Suprapubic skin (tissue), 4 donors: ENCODE measurements at regions not wholly inside any gene's neighbourhood (a gene's known extent, or its start where the extent isn't known, plus 50 kb on each side); places are given as distances from the start of the nearest gene placed in this dataset.

Experiments used
- DNase-seq, 2 donors: peaks; one replicate each; pipeline ENCODE4 v3.0.0-alpha.2; 2019; ENCODE audit warnings: low spot score in 2 of 2
- H3K27ac ChIP-seq: fragments of 200-600 bp; sonication (generic); one replicate; pipeline ENCODE4 v1.5.1; 2019
- H3K27me3 ChIP-seq: fragments of 200-600 bp; sonication (generic); one replicate; pipeline ENCODE4 v1.5.1; 2019
- H3K36me3 ChIP-seq: fragments of 200-600 bp; sonication (generic); one replicate; pipeline ENCODE4 v1.5.1; 2019
- H3K4me1 ChIP-seq: fragments of 200-600 bp; sonication (generic); one replicate; pipeline ENCODE4 v1.5.1; 2019
- H3K4me3 ChIP-seq: fragments of 200-600 bp; sonication (generic); one replicate; pipeline ENCODE4 v1.5.1; 2019; ENCODE audit warnings: mild to moderate bottlenecking
- H3K9me3 ChIP-seq: fragments of 200-600 bp; sonication (generic); one replicate; pipeline ENCODE4 v1.5.1; 2019
- EP300 ChIP-seq: sonication (generic); formaldehyde crosslinking; IDR thresholded peaks from one replicate; pipeline ENCODE4 v1.6.1; 2017; ENCODE audit warnings: antibody characterized with exemption
- POLR2A ChIP-seq, 2 donors: fragments of 450-650 bp; IDR thresholded peaks; one replicate each; pipeline ENCODE4 v1.6.1; 2017; ENCODE audit warnings: antibody characterized with exemption in 2 of 2, mild to moderate bottlenecking in 2 of 2, moderate library complexity in 2 of 2
- POLR2AphosphoS5 ChIP-seq, 3 donors: sonication (generic); formaldehyde crosslinking; IDR thresholded peaks; one replicate each; pipeline ENCODE4 v1.6.1; 2017; ENCODE audit warnings: antibody characterized with exemption in 3 of 3
- WGBS: methylation state at CpG from one replicate; pipeline ENCODE4 v1.1.5; 2018; 5-methylcytosine and 5-hydroxymethylcytosine counted together
- TF ChIP-seq, protein P1 (sequence below), 2 donors: fragments of 200-600 bp in 1 of 2; fragments of 450-650 bp in 1 of 2; sonication (generic) in 1 of 2; IDR thresholded peaks; one replicate each; pipeline ENCODE4 v1.5.1; 2016 to 2019; ENCODE audit warnings: antibody characterized with exemption in 2 of 2, mild to moderate bottlenecking in 1 of 2, moderate library complexity in 1 of 2

DNA sequence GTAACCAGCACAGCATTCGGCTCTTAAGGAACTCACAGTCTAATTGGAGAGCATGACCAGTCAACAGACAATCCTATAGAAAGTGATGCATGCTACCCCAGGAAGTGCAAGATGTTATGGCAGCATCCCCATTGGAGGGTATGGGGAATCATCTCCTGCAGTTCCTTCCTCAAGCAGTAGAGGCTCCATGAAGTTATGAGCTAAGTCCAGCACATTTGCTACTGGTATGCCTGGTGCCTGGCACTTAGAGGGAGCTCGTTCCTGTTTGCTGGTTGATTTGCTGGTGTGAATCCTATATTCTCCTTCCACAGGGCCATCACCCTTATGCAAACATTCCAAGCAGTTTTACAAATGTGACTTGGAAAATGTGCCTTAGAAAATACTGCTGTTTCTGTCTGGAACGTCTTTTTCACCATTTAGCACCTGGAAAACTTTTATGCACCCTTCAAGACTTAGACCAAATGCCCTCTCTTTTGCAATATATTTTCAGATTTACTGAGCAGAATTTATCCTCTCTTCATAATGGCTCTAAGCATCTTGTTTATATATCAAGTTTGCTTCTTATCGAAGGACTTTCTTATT, 136.1 kb upstream of the WSCD2 start:
- DNase-seq = no peak
- H3K9me3 ChIP-seq = no peaks in the 10 kb centered on the region
- no peak overlapping the region for H3K27ac ChIP-seq
- WGBS = 49% methylated on average over 4 of the region's 4 CpGs
- no peak overlapping the region for H3K4me3 ChIP-seq
- H3K27me3 ChIP-seq = peaks cover 17% of the 10 kb centered on the region
- no peaks in the 10 kb centered on the region for H3K36me3 ChIP-seq
- H3K4me1 ChIP-seq = no peaks in the 10 kb centered on the region
- TF ChIP-seq, protein P1, sequence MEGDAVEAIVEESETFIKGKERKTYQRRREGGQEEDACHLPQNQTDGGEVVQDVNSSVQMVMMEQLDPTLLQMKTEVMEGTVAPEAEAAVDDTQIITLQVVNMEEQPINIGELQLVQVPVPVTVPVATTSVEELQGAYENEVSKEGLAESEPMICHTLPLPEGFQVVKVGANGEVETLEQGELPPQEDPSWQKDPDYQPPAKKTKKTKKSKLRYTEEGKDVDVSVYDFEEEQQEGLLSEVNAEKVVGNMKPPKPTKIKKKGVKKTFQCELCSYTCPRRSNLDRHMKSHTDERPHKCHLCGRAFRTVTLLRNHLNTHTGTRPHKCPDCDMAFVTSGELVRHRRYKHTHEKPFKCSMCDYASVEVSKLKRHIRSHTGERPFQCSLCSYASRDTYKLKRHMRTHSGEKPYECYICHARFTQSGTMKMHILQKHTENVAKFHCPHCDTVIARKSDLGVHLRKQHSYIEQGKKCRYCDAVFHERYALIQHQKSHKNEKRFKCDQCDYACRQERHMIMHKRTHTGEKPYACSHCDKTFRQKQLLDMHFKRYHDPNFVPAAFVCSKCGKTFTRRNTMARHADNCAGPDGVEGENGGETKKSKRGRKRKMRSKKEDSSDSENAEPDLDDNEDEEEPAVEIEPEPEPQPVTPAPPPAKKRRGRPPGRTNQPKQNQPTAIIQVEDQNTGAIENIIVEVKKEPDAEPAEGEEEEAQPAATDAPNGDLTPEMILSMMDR (IDR thresholded peaks at IDR 0.05) = peak in 1 of 2 donors; percentile 32
- TF ChIP-seq POLR2AphosphoS5 (IDR thresholded peaks at IDR 0.05) (no peak), POLR2A (IDR thresholded peaks at IDR 0.05) (no peak), EP300 (no peak)

DNA sequence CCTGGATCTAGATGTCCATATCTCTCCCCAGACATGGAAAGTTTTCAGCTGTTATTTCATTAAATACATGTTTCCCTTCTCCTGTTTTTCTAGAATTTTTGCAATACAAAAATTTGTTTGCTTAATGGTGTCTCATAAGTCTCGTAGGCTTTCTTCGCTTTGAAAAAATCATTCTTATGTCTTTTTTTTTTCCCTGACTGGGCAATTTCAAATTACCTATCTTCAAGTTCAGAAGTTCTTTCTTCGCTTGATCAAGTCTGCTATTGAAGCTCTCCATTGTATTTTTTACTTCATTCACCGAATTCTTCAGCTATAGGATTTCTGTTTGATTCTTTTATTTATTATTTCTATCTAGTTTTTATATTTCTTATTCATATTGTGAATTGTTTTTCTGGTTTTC, 130.2 kb upstream of the WSCD2 start:
- H3K4me1 ChIP-seq = no peaks in the 10 kb centered on the region
- no peak overlapping the region for H3K4me3 ChIP-seq
- TF ChIP-seq EP300 (no peak), POLR2AphosphoS5 (IDR thresholded peaks at IDR 0.05) (no peak), POLR2A (IDR thresholded peaks at IDR 0.05) (no peak)
- TF ChIP-seq, protein P1 (IDR thresholded peaks at IDR 0.05) = no peak
- WGBS = 91% methylated on average over 4 of the region's 4 CpGs
- peaks cover 18% of the 10 kb centered on the region for H3K27me3 ChIP-seq
- no peaks in the 10 kb centered on the region for H3K36me3 ChIP-seq
- no peak for DNase-seq
- H3K27ac ChIP-seq = no peak overlapping the region
- no peaks in the 10 kb centered on the region for H3K9me3 ChIP-seq

DNA sequence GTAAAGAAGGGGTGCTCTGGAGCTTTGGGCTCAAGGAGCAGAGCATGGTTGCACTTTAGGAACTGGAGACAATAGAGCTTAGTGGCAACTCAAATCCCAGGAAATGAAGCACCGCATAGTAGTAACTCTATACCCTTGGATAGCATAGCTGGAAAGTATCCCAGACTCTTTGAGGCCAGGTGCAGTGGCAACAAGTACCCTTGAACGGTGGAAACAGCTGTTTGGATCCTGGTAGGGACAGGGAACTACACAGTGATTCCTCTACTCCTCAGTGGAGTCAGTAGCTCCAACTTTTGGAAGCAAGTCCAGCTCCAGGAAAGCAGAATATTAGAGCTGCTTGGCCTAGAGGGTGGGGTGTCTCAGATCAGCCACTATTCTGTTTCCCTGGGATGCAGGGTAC, 129.0 kb upstream of the WSCD2 start:
- H3K9me3 ChIP-seq = no peaks in the 10 kb centered on the region
- TF ChIP-seq POLR2A (IDR thresholded peaks at IDR 0.05) (no peak), EP300 (no peak), POLR2AphosphoS5 (IDR thresholded peaks at IDR 0.05) (no peak)
- TF ChIP-seq, protein P1 (IDR thresholded peaks at IDR 0.05) = no peak
- no peaks in the 10 kb centered on the region for H3K36me3 ChIP-seq
- H3K27me3 ChIP-seq = peaks cover 21% of the 10 kb centered on the region
- H3K4me3 ChIP-seq = no peak overlapping the region
- no peak for DNase-seq
- 90% methylated on average over 2 of the region's 2 CpGs for WGBS
- no peak overlapping the region for H3K27ac ChIP-seq
- no peaks in the 10 kb centered on the region for H3K4me1 ChIP-seq

DNA sequence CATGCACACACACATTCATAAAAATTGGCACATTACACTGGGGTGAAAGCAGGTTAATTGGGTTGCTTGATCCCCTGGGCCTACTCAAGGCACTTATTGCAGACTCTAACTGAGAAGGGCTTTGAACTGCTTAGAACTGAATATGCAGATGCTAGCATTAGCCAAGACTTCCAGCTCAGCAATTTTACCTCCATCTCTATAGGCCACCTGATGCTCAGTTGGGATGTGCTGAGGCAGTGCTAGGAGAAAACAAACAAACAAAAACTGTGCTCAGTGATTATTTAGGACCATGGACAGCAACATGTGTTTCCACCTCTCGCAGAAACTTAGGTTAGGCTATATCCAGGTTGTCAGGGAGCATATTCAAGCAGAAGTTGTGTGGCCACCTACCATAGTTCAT, 124.8 kb upstream of the WSCD2 start:
- DNase-seq = no peak
- Histone ChIP-seq H3K4me3 (no peak overlapping the region), H3K27me3 (peaks cover 40% of the 10 kb centered on the region), H3K27ac (no peak overlapping the region), H3K4me1 (no peaks in the 10 kb centered on the region), H3K36me3 (no peaks in the 10 kb centered on the region), H3K9me3 (no peaks in the 10 kb centered on the region)
- 11% methylated on average over 1 of the region's 1 CpG for WGBS
- TF ChIP-seq POLR2AphosphoS5 (IDR thresholded peaks at IDR 0.05) (no peak), EP300 (no peak), POLR2A (IDR thresholded peaks at IDR 0.05) (no peak)
- TF ChIP-seq, protein P1 (IDR thresholded peaks at IDR 0.05) = no peak

DNA sequence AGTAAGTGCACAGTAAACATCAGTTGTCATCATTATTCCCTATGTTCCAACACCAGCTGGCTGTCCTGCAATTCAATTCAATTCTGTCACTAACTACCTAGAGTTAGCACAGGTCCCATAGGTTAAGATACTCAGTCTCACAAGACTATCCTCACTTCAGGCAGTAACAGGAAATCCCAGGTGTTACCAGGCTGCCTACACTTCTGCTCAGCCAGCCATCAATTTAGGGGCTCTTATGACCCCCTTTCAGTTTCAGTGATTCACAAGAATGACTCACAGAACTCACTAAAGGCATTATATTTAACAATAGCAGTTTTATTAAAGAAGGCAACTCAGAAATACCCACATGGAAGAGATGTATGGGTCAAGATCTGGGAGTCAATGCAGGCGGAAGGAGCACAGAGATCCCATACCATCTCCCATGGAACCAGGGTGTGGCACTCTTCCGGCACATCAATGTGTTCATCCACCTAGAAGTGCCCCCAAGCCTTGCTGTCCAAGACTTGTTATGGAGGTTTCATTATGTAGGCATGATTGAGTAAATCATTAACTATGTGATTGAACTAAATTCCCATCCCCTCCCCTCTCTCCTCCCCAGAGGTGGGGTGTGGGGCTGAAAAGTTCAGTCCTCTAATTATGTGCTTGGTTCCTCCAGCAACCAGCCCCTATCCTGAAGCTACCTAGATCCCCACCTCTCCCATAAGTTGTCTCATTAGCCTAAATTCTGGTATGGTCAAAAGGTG, 120.8 kb upstream of the WSCD2 start:
- no peaks in the 10 kb centered on the region for H3K36me3 ChIP-seq
- H3K27me3 ChIP-seq = peaks cover 29% of the 10 kb centered on the region
- no peak for TF ChIP-seq EP300
- TF ChIP-seq POLR2AphosphoS5 (IDR thresholded peaks at IDR 0.05) = no peak
- TF ChIP-seq, protein P1 (IDR thresholded peaks at IDR 0.05) = no peak
- no peak for TF ChIP-seq POLR2A (IDR thresholded peaks at IDR 0.05)
- H3K9me3 ChIP-seq = no peaks in the 10 kb centered on the region
- DNase-seq = no peak
- H3K4me1 ChIP-seq = no peaks in the 10 kb centered on the region
- 96% methylated on average over 2 of the region's 2 CpGs for WGBS
- H3K27ac ChIP-seq = no peak overlapping the region
- no peak overlapping the region for H3K4me3 ChIP-seq
